SK-N-SH (cell line): ENCODE measurements at regions not wholly inside any gene's neighbourhood (a gene's known extent, or its start where the extent isn't known, plus 50 kb on each side); places are given as distances from the start of the nearest gene placed in this dataset.

Experiments
- CTCF ChIA-PET: fragments of 300-600, 350-600 bp; formaldehyde crosslinking; extraction: SDS; loops from one replicate; lab custom pipeline; 2021; lab: Yijun Ruan, JAX
- POLR2A ChIA-PET: fragments of 350-600 bp; sonication (Branson Sonifier 250); formaldehyde crosslinking; extraction: SDS; loops from one replicate; lab custom pipeline; 2020; ENCODE audit warnings: antibody characterized with exemption, inconsistent platforms; lab: Yijun Ruan, JAX
- DNase-seq: peaks from one replicate; pipeline ENCODE4 v3.0.0; 2012
- H2AFZ ChIP-seq: fragments of 200-600 bp; sonication (generic); 2 replicates; pipeline ENCODE4 v1.8.1; 2016; ENCODE audit warnings: antibody characterized with exemption, mild to moderate bottlenecking, low read depth
- H3F3A ChIP-seq: fragments of 200-600 bp; sonication (generic); replicated peaks from 2 replicates; pipeline ENCODE3; 2016; ENCODE audit warnings: antibody characterized with exemption, mild to moderate bottlenecking; ENCODE audit not compliant: insufficient read depth
- H3K27ac ChIP-seq, 2 experiments: fragments of 200-500 bp in 1 of 2; fragments of 200-600 bp in 1 of 2; sonication (Bioruptor generic) in 1 of 2; sonication (generic), shearing (Covaris generic) in 1 of 2; 2 replicates each; pipeline versions ENCODE4 v1.5.1 to v1.6.1; 2014 to 2016; ENCODE audit warnings: low read depth in 2 of 2, inconsistent platforms in 1 of 2, low read length in 1 of 2, mild to moderate bottlenecking in 1 of 2, mixed read lengths in 1 of 2
- H3K27me3 ChIP-seq: fragments of 200-600 bp; sonication (generic), shearing (Covaris generic); 2 replicates; pipeline ENCODE4 v1.6.1; 2016; ENCODE audit warnings: mixed run types; ENCODE audit not compliant: insufficient read depth
- H3K36me3 ChIP-seq, 2 experiments: fragments of 200-500 bp in 1 of 2; fragments of 200-600 bp in 1 of 2; sonication (Bioruptor generic) in 1 of 2; sonication (generic) in 1 of 2; replicated peaks in 1 of 2; 2 replicates each; pipeline versions ENCODE3 to v1.5.1; 2014 to 2016; ENCODE audit warnings: low read length in 1 of 2, mild to moderate bottlenecking in 1 of 2; ENCODE audit not compliant: insufficient read depth in 2 of 2, control insufficient read depth in 1 of 2
- H3K4me1 ChIP-seq, 2 experiments: fragments of 200-500 bp in 1 of 2; fragments of 200-600 bp in 1 of 2; sonication (Bioruptor generic) in 1 of 2; sonication (generic), shearing (Covaris generic) in 1 of 2; 2 replicates each; pipeline versions ENCODE4 v1.5.1 to v1.6.1; 2014 to 2016; ENCODE audit warnings: low read depth in 1 of 2, low read length in 1 of 2, mixed run types in 1 of 2; ENCODE audit not compliant: insufficient read depth in 2 of 2, control insufficient read depth in 1 of 2
- H3K4me2 ChIP-seq: fragments of 200-600 bp; sonication (generic), shearing (Covaris generic); 2 replicates; pipeline ENCODE4 v1.6.1; 2017; ENCODE audit warnings: mixed run types
- H3K4me3 ChIP-seq, 2 experiments: fragments of 200-500 bp in 1 of 2; fragments of 200-600 bp in 1 of 2; sonication (Bioruptor generic) in 1 of 2; sonication (generic), shearing (Covaris generic) in 1 of 2; 2 replicates each; pipeline versions ENCODE4 v1.5.1 to v1.8.1; 2014 to 2016; ENCODE audit warnings: low read depth in 2 of 2, inconsistent platforms in 1 of 2, low read length in 1 of 2, mild to moderate bottlenecking in 1 of 2, mixed read lengths in 1 of 2, moderate library complexity in 1 of 2
- H3K79me2 ChIP-seq: fragments of 200-600 bp; sonication (generic); 2 replicates; pipeline ENCODE4 v1.8.1; 2017; ENCODE audit warnings: mild to moderate bottlenecking; ENCODE audit not compliant: insufficient read depth
- H3K9ac ChIP-seq: fragments of 200-600 bp; sonication (generic); 2 replicates; pipeline ENCODE4 v1.6.1; 2017; ENCODE audit warnings: mixed run types
- H3K9me2 ChIP-seq: fragments of 200-600 bp; sonication (generic); 2 replicates; pipeline ENCODE4 v1.6.1; 2017; ENCODE audit warnings: mixed run types
- H3K9me3 ChIP-seq: fragments of 200-600 bp; sonication (generic); 2 replicates; pipeline ENCODE4 v1.6.1; 2017; ENCODE audit warnings: mixed run types, mild to moderate bottlenecking, moderate library complexity
- H4K20me1 ChIP-seq: fragments of 200-600 bp; sonication (generic); 2 replicates; pipeline ENCODE4 v1.6.1; 2017; ENCODE audit warnings: mild to moderate bottlenecking, mixed run types; ENCODE audit not compliant: insufficient read depth
- ELF1 ChIP-seq: IDR thresholded peaks from 2 replicates; pipeline ENCODE4 v1.4.0; 2012
- FOXJ3 ChIP-seq: sonication (generic); formaldehyde crosslinking; IDR thresholded peaks from 2 replicates; pipeline ENCODE4 v1.5.1; 2020; ENCODE audit warnings: mild to moderate bottlenecking, missing genetic modification reagents
- GABPA ChIP-seq: IDR thresholded peaks from 2 replicates; pipeline ENCODE4 v1.4.0; 2012; ENCODE audit warnings: low read depth, mild to moderate bottlenecking
- IRF3 ChIP-seq: fragments of 150-350 bp; IDR thresholded peaks from 2 replicates; pipeline ENCODE4 v1.6.1; 2016; ENCODE audit warnings: mild to moderate bottlenecking, low read depth, low read length
- MAX ChIP-seq: IDR thresholded peaks from 2 replicates; pipeline ENCODE4 v1.4.0; 2012; ENCODE audit warnings: low read depth
- MEF2A ChIP-seq: IDR thresholded peaks from 2 replicates; pipeline ENCODE4 v1.4.0; 2012; ENCODE audit warnings: low read depth, borderline replicate concordance
- MXI1 ChIP-seq: IDR thresholded peaks from 2 replicates; pipeline ENCODE4 v1.6.1; 2012; ENCODE audit warnings: mild to moderate bottlenecking, low read depth, low read length, improper control_type of control experiment
- NFIC ChIP-seq: IDR thresholded peaks from 2 replicates; pipeline ENCODE4 v1.4.0; 2012; ENCODE audit warnings: borderline replicate concordance
- PBX3 ChIP-seq: IDR thresholded peaks from 2 replicates; pipeline ENCODE4; 2012
- RXRA ChIP-seq: IDR thresholded peaks from 2 replicates; pipeline ENCODE4 v1.4.0; 2012; ENCODE audit warnings: low read depth, mild to moderate bottlenecking, borderline replicate concordance
- SIN3A ChIP-seq: IDR thresholded peaks from 2 replicates; pipeline ENCODE4 v1.6.1; 2012; ENCODE audit warnings: low read depth, mild to moderate bottlenecking, low read length, moderate library complexity, borderline replicate concordance
- YY1 ChIP-seq: IDR thresholded peaks from 2 replicates; pipeline ENCODE4 v1.4.0; 2012; ENCODE audit warnings: low read depth, mild to moderate bottlenecking
- ZBTB33 ChIP-seq: IDR thresholded peaks from 2 replicates; pipeline ENCODE4 v1.4.0; 2012; ENCODE audit warnings: low read depth, borderline replicate concordance
- WGBS: methylation state at CpG from one replicate; pipeline ENCODE4 v1.1.6; 2017; ENCODE audit warnings: low lambda C conversion rate; 5-methylcytosine and 5-hydroxymethylcytosine counted together

- H4K20me1 ChIP-seq: no peaks in the 10 kb centered on the region
- POLR2A ChIA-PET: no interaction called here
- CTCF ChIA-PET: interaction anchor here (1.4 kb wide), 1 partner anchor 37 kb away, joined by 3 read pairs; no protein-coding TSS in a partner anchor
- H3F3A ChIP-seq: no peaks in the 10 kb centered on the region
- H3K4me3 ChIP-seq: no peak overlapping the region
- H3K36me3 ChIP-seq: no peaks in the 10 kb centered on the region
- H3K4me1 ChIP-seq: peaks cover 0 to 8% of the 10 kb centered on the region in 2 experiments; a peak in 1 of 4 replicates
- DNase-seq: no peak
- H3K9me2 ChIP-seq: no peaks in the 10 kb centered on the region
- H3K9me3 ChIP-seq: no peaks in the 10 kb centered on the region; the same call in 1 of the 2 replicates
- WGBS: 51% methylated on average over 7 of the region's 17 CpGs
- no peak overlapping the region for H3K9ac ChIP-seq
- no peak overlapping the region for H3K27ac ChIP-seq
- no peaks in the 10 kb centered on the region for H3K27me3 ChIP-seq
- no peaks in the 10 kb centered on the region for H3K79me2 ChIP-seq
- no peak overlapping the region for H2AFZ ChIP-seq
- TF ChIP-seq PBX3 (no peak), ELF1 (no peak)
- no peak overlapping the region for H3K4me2 ChIP-seq
These were observed 175.8 kb upstream of the ARID1B start for GRCh38 chr6:156601152-156602065.

GRCh38 chr6:156600678-156601077 lies 176.5 kb upstream of the ARID1B start:
- Histone ChIP-seq H3K27ac (no peak overlapping the region), H3K79me2 (no peaks in the 10 kb centered on the region), H2AFZ (no peak overlapping the region), H3K4me3 (no peak overlapping the region), H3K27me3 (no peaks in the 10 kb centered on the region), H3K9me2 (no peaks in the 10 kb centered on the region), H3K36me3 (no peaks in the 10 kb centered on the region), H3K4me2 (no peak overlapping the region), H3K4me1 (peaks cover 0 to 8% of the 10 kb centered on the region in 2 experiments; a peak in 1 of 4 replicates), H3F3A (no peaks in the 10 kb centered on the region), H4K20me1 (no peaks in the 10 kb centered on the region), H3K9ac (no peak overlapping the region)
- POLR2A ChIA-PET: no interaction called here
- DNase-seq: no peak
- WGBS: 76% methylated on average over 9 of the region's 9 CpGs
- TF ChIP-seq MXI1 (no peak), FOXJ3 (CRISPR knock-in tag) (no peak), IRF3 (no peak), MEF2A (no peak), RXRA (no peak), MAX (no peak), NFIC (no peak), GABPA (no peak), ZBTB33 (no peak), ELF1 (no peak), SIN3A (no peak), YY1 (no peak)
- TF ChIP-seq, all 33 proteins: peak for 0
- no peaks in the 10 kb centered on the region; the same call in 1 of the 2 replicates for H3K9me3 ChIP-seq
- CTCF ChIA-PET: interaction anchor here (0.6 to 1.4 kb wide), 2 partner anchors 30 to 36 kb away, joined by 3 read pairs; no protein-coding TSS in a partner anchor
